ENCODE measurements at regions not wholly inside any gene's neighbourhood (a gene's known extent, or its start where the extent isn't known, plus 50 kb on each side); places are given as distances from the start of the nearest gene placed in this dataset.

DNA sequence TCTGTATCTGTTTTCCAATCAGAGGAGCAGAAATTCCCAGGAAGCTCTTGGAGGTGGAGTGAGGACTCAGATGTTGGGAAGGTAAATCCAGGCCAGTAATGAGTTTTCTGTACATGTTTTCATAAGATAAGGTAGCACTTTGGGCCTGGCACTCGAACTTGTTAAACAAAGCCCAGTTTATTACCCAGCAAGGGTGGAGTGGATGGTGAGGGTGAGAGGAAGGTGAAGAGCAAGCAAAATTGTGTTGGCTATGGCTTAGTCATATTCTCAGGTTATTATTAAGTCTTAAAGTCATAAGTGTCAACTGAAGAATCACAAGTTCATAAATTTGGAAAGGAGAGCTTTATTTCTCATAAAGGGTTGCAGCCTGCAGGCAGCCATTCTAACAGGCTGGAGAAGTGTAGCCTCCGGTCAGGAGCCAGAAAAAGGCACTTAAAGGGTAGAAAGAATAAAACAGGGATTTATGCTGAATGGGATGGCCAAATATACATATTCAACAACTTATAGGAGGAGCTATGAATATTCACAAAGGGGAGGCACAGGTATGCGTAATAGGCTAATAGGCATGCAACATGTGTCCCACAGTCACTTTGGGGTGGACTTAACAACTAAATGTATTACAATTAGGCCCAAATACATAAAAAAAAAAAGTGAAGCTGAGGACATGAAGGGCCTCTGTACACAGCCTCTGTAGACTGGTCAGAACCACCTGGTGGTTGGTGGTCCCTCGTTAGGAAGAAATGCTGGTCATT is 523.9 kb downstream of the LMO4 start:
- TF ChIP-seq POLR2A (IDR thresholded peaks at IDR 0.05) (no peak), CTCF (IDR thresholded peaks at IDR 0.05 in 4 of 5, conservative IDR thresholded peaks at IDR 0.05 in 1 of 5) (no peak)

Measured in gastrocnemius medialis (tissue), 4 donors.